Lung (tissue), 11 donors: ENCODE measurements at regions not wholly inside any gene's neighbourhood (a gene's known extent, or its start where the extent isn't known, plus 50 kb on each side); places are given as distances from the start of the nearest gene placed in this dataset.

ENCODE experiments used
- ATAC-seq: fragments of 200-7000 bp; cut with Tn5 transposase; one replicate; pipeline ENCODE4 v1.9.1; 2020; ENCODE audit warnings: moderate number of reproducible peaks; ENCODE audit not compliant: insufficient read depth, low FRiP score
- DNase-seq, 3 donors: peaks; one replicate each; pipeline ENCODE4 v3.0.0-alpha.2; 2013 to 2017
- H3K27ac ChIP-seq, 2 donors: one replicate each; pipeline ENCODE4 v1.5.1; 2013; ENCODE audit warnings: mild to moderate bottlenecking in 2 of 2, moderate library complexity in 2 of 2, control low read depth in 1 of 2, inconsistent platforms in 1 of 2, low read depth in 1 of 2, low read length in 1 of 2
- H3K27me3 ChIP-seq, 3 donors: one replicate each; pipeline ENCODE4 v1.5.1; 2013; ENCODE audit warnings: low read length in 2 of 3; ENCODE audit not compliant: control insufficient read depth in 3 of 3, insufficient read depth in 3 of 3
- H3K36me3 ChIP-seq, 4 donors: one replicate each; pipeline ENCODE4 v1.5.1; 2013; ENCODE audit warnings: low read length in 4 of 4, mild to moderate bottlenecking in 1 of 4, moderate library complexity in 1 of 4; ENCODE audit not compliant: control insufficient read depth in 4 of 4, insufficient read depth in 4 of 4
- H3K4me1 ChIP-seq, 5 donors: one replicate each; pipeline ENCODE4 v1.5.1; 2013; ENCODE audit warnings: low read length in 5 of 5, mild to moderate bottlenecking in 2 of 5, moderate library complexity in 1 of 5; ENCODE audit not compliant: control insufficient read depth in 5 of 5, insufficient read depth in 5 of 5
- H3K4me3 ChIP-seq: one replicate; pipeline ENCODE4 v1.5.1; 2013; ENCODE audit warnings: mild to moderate bottlenecking, control low read depth, moderate library complexity
- H3K9ac ChIP-seq, 2 donors: one replicate each; pipeline ENCODE4 v1.5.1; 2013; ENCODE audit warnings: low read length in 2 of 2, control low read depth in 1 of 2; ENCODE audit not compliant: insufficient read depth in 1 of 2
- H3K9me3 ChIP-seq, 4 donors: one replicate each; pipeline ENCODE4 v1.5.1; 2013; ENCODE audit warnings: low read length in 3 of 4, mild to moderate bottlenecking in 1 of 4, moderate library complexity in 1 of 4; ENCODE audit not compliant: control insufficient read depth in 4 of 4, insufficient read depth in 3 of 4
- CTCF ChIP-seq: IDR thresholded peaks from 2 replicates; pipeline ENCODE4 v1.5.1; 2012; ENCODE audit warnings: mild to moderate bottlenecking; ENCODE audit errors: control extremely low read depth, extremely low read depth
- WGBS, 2 donors: extraction: QIAGEN DNeasy Blood & Tissue Kit; methylation state at CpG; one replicate each; pipeline ENCODE4 v1.1.7; 2013; 5-methylcytosine and 5-hydroxymethylcytosine counted together
- donor health status: control.
- donor health status: control.
- donor health status: Bipolar disorder and iron deficiency.
- donor health status: healthy.
- donor health status: DM: yes; HTN: yes; CAD: no.

- no peak for ATAC-seq
- no peaks in the 10 kb centered on the region for H3K9me3 ChIP-seq
- WGBS, 2 donors: 70 to 76% methylated on average over 3 of the region's 3 CpGs
These were observed 56.3 kb upstream of the NCKAP5 start for GRCh38 chr2:133624551-133624950.

GRCh38 chr2:133627741-133628140 lies 59.5 kb upstream of the NCKAP5 start:
- H3K9me3 ChIP-seq: no peaks in the 10 kb centered on the region
- TF ChIP-seq CTCF: no peak
- no peak overlapping the region for H3K27ac ChIP-seq
- no peaks in the 10 kb centered on the region for H3K4me1 ChIP-seq
- WGBS, 2 donors: 78 to 86% methylated on average over 1 of the region's 1 CpG
- DNase-seq (no peak), ATAC-seq (no peak)
- no peaks in the 10 kb centered on the region for H3K36me3 ChIP-seq
- H3K4me3 ChIP-seq: no peak overlapping the region
- H3K27me3 ChIP-seq: no peaks in the 10 kb centered on the region
- no peak overlapping the region for H3K9ac ChIP-seq

More at GRCh38 chr2:133624551-133624950, 56.3 kb upstream of the NCKAP5 start:
- H3K4me1 ChIP-seq: no peaks in the 10 kb centered on the region
- H3K9ac ChIP-seq: no peak overlapping the region
- no peaks in the 10 kb centered on the region for H3K27me3 ChIP-seq
- no peak overlapping the region for H3K4me3 ChIP-seq
- DNase-seq: no peak
- H3K36me3 ChIP-seq: no peaks in the 10 kb centered on the region
- H3K27ac ChIP-seq: no peak overlapping the region
- no peak for TF ChIP-seq CTCF

- WGBS, 2 donors: 70 to 92% methylated on average over 7 of the region's 7 CpGs
- H3K9me3 ChIP-seq: no peaks in the 10 kb centered on the region
- no peak for TF ChIP-seq CTCF
- no peaks in the 10 kb centered on the region for H3K27me3 ChIP-seq
- no peaks in the 10 kb centered on the region for H3K36me3 ChIP-seq
- H3K4me1 ChIP-seq: peaks cover 0 to 4% (median 0%) of the 10 kb centered on the region in 5 donors
- H3K4me3 ChIP-seq: no peak overlapping the region
- no peak overlapping the region for H3K9ac ChIP-seq
- no peak overlapping the region for H3K27ac ChIP-seq
- ATAC-seq: no peak
- no peak for DNase-seq
These were observed 65.0 kb upstream of the NCKAP5 start for GRCh38 chr2:133633309-133633708.

GRCh38 chr2:133633881-133634409 lies 65.7 kb upstream of the NCKAP5 start:
- ATAC-seq (peak; percentile 58), DNase-seq (peak in 1 of 3 donors; percentile 24)
- Histone ChIP-seq H3K9me3 (no peaks in the 10 kb centered on the region), H3K4me1 (peaks cover 0 to 4% (median 0%) of the 10 kb centered on the region in 5 donors), H3K9ac (no peak overlapping the region), H3K4me3 (no peak overlapping the region), H3K27ac (no peak overlapping the region), H3K36me3 (no peaks in the 10 kb centered on the region), H3K27me3 (no peaks in the 10 kb centered on the region)
- no peak for TF ChIP-seq CTCF
- WGBS, 2 donors: 64 to 83% methylated on average over 8 of the region's 8 CpGs
